Activated CD8-positive, alpha-beta memory T cell treated with anti-CD3 and anti-CD28 coated beads for 24 hours (primary cell): ENCODE measurements at regions not wholly inside any gene's neighbourhood (a gene's known extent, or its start where the extent isn't known, plus 50 kb on each side); places are given as distances from the start of the nearest gene placed in this dataset.
"Not testable (repeated sequence)": the region's sequence is repeated elsewhere in the genome, so short reads cannot be mapped to it uniquely, and the experiment has no call there.

Experiments used
- DNase-seq: peaks from one replicate; pipeline ENCODE4 v3.0.0-alpha.2; 2020

- DNase-seq, result no peak
These were observed 81.6 kb upstream of the DCN start for GRCh38 chr12:91264178-91264577.

- no peak for DNase-seq
These were observed 79.4 kb upstream of the DCN start for GRCh38 chr12:91261820-91262676.

DNA sequence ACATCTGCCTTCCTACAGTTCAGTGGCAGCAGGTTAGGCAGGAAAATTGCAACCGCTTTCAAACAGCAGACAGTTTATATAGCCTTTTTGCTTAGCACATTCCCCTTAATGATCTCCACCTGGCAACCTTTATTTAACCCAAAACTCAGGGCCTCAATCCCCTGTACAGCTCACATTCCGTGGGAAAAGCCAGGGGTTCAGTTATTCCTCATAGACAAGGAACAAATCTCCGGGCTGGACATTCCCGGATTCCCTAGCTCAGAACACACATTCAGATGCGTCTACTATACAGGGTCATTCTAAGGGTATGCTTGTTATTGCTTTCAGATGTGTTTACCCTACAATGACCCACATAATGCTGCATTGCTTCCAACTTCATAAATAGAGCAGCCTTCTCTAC, 73.8 kb upstream of the DCN start:
- DNase-seq, result no peak

DNA sequence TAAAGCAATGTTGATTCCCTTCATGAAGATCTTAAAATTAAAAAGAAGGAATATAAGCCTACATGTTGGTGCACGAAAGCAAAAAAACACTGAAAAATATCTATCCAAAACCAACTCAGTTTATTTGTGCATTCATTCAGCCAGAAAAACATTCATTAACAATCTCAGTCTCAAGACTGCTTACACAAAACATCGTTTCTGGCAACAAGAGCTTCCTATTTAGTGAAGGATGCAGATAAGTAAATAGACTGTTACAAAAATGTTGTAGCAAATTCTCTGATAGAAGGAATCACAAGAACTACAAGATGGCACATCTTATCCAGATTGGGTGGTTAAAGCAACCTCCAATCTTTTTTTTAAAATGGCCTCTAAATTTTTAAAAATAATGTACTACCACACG, 69.7 kb upstream of the DCN start:
- DNase-seq, result no peak

- no peak for DNase-seq
These were observed 67.7 kb upstream of the DCN start for GRCh38 chr12:91250273-91250665.

- no peak for DNase-seq
These were observed 67.1 kb upstream of the DCN start for GRCh38 chr12:91249518-91250272.

DNA sequence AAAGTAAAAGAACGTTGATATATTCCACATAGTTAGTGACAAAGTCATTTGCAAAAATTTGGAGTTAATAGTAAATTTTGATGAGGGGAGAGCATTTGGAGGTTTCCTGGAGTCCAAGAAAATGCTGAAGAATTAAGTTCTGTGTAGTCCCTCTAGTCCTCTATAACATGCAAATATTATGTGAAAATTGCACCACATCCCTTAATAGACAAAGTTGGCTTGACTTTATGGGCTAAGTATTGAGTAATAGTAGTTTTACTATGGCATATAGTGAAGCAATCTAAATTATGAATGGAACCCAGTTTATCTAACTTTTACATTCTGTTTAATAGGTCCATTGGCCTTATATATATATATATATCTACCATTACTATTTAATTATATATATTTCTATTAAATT, 66.4 kb upstream of the DCN start:
- no peak for DNase-seq

DNA sequence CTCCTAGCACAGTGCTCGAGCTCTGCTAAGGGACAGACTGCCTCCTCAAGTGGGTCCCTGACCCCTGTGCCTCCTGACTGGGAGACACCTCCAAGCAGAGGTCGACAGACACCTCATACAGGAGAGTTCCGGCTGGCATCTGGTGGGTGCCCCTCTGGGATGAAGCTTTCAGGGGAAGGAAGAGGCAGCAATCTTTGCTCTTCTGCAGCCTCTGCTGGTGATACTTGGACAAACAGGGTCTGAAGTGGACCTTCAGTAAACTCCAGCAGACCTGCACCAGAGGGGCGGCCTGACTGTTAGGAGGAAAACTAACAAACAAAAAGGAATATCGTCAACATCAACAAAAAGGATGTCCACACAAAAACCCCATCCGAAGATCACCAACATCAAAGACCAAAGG, 60.6 kb upstream of the DCN start:
- not testable (repeated sequence) for DNase-seq

GRCh38 chr12:91241756-91242155, 59.1 kb upstream of the DCN start:
- DNase-seq, result no peak

GRCh38 chr12:91240386-91241095, 57.9 kb upstream of the DCN start:
- DNase-seq, result no peak

DNA sequence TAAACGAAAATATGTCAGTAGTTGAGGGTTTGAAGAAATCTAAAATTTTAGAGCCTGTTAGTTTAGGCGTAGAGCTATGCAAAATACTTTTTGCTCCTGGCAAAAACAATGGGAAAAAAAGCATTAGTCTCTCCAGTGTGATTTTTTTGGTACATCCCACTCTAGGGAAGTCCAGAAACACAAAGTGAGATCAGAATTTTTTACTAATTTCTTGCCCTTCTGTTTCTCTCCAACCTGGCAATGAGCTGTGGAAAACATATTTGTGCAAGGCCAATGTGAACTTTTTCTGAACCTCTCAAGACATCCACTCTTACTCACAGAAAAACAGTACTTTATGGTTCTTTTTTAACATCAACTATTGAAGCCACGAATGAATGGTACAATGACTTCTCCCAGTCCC, 56.9 kb upstream of the DCN start:
- DNase-seq, result no peak
